ENCODE measurements at regions not wholly inside any gene's neighbourhood (a gene's known extent, or its start where the extent isn't known, plus 50 kb on each side); places are given as distances from the start of the nearest gene placed in this dataset.

DNA sequence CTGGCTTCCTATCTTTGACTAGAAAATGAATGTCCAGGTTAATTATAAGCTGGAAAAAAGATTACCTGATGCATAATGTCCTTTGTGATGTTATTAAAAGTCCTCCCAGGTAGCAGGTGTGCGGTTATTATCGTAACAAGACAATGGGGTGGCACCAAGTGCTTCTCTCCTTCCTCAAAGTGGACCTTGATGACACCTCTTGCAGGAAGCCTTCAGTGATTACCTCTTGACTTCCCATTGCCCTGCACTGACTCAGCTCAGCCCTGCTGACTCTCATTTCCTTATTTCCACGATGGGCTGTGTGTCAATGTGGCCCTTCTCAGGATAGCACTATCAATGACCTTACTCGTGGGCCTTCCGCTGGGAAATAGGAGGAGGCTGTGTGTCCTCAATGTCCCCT is 477.4 kb upstream of the CCL2 start:
- DNase-seq: no peak

GRCh38 chr17:33778505-33779233 is 476.4 kb upstream of the CCL2 start:
- no peak for DNase-seq

GRCh38 chr17:33779234-33779591 is 475.9 kb upstream of the CCL2 start:
- peak; percentile 59 for DNase-seq

- DNase-seq: no peak
Observed at GRCh38 chr17:33785281-33785680, 469.8 kb upstream of the CCL2 start.

GRCh38 chr17:33786478-33786877 is 468.6 kb upstream of the CCL2 start:
- no peak for DNase-seq

- no peak for DNase-seq
Observed at GRCh38 chr17:33789658-33790057, 465.4 kb upstream of the CCL2 start.

DNA sequence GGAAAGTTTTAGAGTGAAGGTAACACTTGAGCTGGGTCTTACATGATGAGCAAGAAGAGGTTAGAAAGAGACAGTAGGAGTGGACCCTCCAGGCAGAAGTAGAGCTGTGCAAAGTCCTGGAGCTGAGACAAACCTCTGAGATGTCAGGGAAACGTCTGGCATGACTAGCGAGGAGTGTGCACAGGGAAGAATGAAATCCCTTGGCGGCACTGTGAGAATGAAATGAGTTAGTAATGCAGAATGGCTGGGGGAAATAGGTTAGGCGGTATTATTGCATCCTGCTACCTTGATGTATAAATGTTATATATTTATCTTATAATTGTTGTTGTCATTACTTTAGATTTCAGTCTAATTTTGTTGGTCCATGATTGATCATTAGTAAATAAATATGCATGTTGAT is 457.9 kb upstream of the CCL2 start:
- DNase-seq: no peak

DNA sequence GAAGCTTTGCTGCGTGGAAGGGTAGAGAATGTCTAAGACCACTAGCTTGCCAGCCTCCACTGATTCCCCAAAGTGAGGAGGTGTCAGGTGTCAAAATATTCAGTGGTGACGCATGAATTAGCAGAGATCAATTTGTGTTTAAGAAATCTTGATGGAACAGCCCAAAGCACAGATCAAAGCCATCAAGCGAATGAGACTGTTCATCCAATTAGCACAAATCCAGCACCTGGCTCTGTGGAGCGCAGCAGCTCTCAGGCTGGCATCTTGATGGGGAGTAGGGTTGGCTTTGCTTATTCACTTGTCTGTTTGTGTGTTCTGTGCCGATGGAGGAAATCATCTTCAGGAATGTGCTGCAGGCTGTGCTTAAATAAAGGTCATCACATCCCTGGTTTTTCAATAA is 456.8 kb upstream of the CCL2 start:
- no peak for DNase-seq

GRCh38 chr17:33802349-33803198 is 452.5 kb upstream of the CCL2 start:
- DNase-seq: no peak

GRCh38 chr17:33803199-33803685 is 451.8 kb upstream of the CCL2 start:
- no peak for DNase-seq

DNA sequence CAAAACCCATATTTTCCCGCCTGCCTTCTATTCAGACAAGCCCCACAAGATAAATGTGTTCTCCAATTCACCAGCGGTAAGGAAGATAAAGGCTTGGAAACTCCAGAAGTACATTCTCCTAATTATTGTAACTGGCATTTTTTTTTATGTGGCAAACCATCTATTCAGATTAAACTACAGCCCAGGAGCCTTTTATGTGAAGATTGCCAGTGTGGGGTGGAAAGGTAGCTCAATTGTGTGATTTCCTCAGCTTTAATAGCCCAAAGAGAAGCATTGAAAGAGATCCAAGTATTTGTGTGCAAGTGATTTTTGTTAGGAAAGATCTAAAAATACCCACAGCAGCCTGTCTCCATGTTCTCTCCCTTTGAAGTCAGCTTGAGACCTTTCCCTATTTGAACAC is 451.4 kb upstream of the CCL2 start:
- DNase-seq: no peak

DNA sequence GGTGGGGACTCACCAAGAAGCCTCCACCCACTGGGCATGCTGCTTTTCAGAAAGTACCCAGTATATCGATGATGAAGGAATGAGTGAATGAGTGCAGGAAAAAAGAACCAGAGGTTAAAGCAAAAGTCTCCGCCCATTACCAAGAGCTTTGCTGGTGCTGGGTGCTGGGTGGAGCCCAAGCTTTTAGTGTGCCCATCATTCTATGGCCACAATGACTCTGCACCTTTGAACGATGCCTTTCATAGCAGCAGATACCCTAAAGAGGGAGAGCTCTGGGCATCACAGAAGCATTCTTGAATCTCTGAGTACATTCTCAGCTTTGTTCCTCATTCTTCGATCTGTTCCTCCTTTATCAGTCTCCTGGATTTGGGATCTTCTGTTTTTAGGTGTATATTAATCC is 450.7 kb upstream of the CCL2 start:
- DNase-seq: no peak

DNA sequence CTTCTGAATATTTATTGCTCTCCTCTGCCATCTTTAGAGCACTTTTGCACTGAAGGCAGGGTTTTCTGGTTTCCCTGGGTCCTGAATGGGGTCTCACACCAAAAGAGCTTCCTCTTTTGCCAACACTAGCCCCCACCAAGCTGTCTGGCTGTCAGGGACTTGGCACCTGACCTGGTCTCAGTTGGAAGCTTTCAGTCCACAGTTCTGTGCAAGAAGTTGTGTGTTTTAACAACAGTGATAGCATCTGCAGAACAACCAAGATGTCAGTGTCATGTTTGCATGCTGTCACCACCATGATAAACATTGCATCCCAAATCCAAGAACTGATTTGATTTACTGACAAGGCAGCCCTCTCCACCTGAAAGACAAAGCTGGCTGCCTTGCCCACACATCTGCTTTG is 448.5 kb upstream of the CCL2 start:
- no peak for DNase-seq

DNA sequence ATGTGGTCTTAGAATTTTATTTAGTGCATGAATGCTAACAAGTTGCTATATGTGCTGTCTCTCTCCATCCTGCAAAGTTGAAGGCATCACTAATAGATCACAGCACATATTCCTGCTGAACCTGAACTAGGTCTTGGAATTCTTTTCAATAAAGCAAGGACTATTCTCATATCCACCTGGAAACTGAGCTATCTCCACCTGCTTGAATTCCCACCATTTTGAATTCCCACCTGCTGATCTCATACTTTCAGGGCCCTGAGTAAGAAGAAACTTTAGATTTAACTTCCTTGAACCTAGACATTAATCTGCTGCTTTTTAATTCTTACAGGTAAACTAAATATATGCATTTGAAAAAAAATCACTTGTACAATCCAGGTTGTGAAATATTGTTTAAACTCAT is 445.3 kb upstream of the CCL2 start:
- no peak for DNase-seq

DNA sequence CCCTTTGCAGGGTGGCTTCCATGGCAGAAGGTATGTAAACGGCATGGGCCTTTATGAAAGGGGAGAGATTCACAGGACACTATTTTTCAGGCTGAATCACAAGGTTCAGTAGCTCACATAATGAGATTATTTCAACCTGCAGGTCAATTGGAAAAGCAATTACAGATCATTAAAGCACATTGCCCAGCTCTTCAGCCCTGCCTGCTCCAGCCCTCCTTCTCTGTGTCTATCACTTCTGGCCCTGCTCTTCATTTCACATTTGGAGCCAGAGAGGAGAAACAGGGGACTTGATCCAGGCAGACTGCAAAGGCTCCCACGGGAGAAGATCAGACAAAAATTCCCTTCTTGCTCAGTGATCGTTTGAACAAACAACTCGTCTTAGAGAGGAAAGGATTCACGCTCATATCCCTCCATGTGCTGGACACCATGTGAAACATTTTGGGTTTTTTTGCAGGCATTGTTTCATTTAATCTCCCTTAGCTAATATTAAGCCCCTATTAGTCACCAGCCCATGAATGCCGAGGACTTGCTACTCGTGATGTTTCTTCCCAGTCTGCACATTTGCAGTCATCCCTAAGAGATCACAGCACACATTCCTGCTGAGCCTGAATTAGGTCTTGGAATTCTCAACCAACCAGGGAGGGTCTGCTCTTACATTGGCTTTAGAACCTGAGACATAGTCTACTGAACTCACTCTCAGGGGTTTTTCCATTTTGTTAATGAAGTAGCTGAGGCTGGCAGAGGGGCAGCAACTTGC is 443.9 kb upstream of the CCL2 start:
- no peak for DNase-seq

DNA sequence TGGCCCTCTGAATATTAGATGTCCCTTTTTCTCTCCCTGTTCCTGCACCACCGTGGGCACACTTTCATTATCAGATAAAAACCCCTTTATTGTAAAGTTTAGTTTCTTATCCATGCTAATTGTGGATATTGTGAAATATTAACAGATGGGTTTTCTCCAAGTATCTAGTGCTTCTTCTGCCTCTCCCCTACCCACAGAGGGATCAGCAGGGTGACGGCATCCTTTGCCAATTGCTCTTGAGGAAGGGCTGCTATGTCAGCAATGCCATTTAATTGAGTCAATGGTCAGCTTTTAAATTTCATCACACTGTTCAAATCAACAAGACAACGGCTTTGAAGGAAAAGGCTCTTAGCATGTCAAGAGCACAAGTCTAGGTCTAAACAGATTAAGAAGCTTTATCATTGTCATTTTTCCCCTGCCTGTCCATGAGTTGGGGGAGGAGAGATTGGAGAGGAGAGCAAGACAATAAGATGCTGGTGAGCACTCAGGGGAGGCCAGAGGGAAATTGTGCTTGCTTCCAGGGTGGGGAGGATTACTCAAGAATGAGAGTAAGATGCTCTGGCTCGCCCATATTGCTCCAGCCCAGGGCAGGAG is 443.0 kb upstream of the CCL2 start:
- DNase-seq: no peak

- DNase-seq: no peak
Observed at GRCh38 chr17:33814852-33815251, 440.2 kb upstream of the CCL2 start.

GRCh38 chr17:33816036-33816435 is 439.0 kb upstream of the CCL2 start:
- no peak for DNase-seq

GRCh38 chr17:33816842-33817617 is 438.1 kb upstream of the CCL2 start:
- DNase-seq: no peak

GRCh38 chr17:33819539-33819938 is 435.5 kb upstream of the CCL2 start:
- DNase-seq: no peak

- DNase-seq: peak; percentile 25
Observed at GRCh38 chr17:33832262-33832661, 422.8 kb upstream of the CCL2 start.

DNA sequence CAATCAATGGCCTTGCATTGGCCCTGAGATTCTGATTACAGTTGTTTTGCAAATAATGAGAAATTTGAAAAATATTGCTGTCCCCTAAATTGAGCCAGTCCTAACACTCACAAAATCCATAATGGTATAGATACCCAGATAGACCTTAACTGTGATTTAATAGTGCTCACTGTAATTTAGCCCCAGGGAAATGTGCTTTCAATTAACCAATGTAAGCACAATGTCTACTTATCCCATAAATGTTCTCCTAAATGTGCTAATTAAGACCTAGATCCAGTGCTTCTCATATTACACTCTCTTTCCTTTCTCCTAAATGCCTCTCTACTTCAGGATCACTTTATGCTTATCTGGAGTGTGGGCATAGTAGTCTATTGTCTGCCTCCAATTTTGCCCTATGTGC is 417.8 kb upstream of the CCL2 start:
- DNase-seq: no peak

All from left kidney (tissue), 1 donor.